ENCODE measurements at regions not wholly inside any gene's neighbourhood (a gene's known extent, or its start where the extent isn't known, plus 50 kb on each side); places are given as distances from the start of the nearest gene placed in this dataset.

DNA sequence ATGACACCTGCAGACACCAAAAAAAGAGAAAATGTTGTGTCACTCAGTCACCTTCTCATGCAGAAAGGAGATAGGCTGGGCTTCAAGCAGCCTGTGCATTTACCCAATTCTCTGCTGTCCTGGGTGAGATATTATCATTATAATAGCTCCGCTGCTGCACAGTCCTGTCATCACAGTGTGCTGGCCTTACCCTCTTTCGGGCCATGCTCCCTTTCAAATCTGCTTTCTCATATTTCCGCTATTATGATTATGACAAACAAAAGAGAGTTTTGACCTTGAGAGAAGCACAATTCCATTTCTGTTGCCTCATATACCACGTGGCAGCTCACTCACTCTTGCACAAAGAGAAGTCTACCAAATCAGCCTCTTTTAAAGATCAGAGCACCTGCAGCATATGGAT lies 1350.1 kb upstream of the ACO1 start:
- no peak for TF ChIP-seq POLR2A (IDR thresholded peaks at IDR 0.05)
- TF ChIP-seq, protein P1, sequence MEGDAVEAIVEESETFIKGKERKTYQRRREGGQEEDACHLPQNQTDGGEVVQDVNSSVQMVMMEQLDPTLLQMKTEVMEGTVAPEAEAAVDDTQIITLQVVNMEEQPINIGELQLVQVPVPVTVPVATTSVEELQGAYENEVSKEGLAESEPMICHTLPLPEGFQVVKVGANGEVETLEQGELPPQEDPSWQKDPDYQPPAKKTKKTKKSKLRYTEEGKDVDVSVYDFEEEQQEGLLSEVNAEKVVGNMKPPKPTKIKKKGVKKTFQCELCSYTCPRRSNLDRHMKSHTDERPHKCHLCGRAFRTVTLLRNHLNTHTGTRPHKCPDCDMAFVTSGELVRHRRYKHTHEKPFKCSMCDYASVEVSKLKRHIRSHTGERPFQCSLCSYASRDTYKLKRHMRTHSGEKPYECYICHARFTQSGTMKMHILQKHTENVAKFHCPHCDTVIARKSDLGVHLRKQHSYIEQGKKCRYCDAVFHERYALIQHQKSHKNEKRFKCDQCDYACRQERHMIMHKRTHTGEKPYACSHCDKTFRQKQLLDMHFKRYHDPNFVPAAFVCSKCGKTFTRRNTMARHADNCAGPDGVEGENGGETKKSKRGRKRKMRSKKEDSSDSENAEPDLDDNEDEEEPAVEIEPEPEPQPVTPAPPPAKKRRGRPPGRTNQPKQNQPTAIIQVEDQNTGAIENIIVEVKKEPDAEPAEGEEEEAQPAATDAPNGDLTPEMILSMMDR (IDR thresholded peaks at IDR 0.05), result no peak

All from right lobe of liver (tissue), 4 donors.